ENCODE measurements at regions not wholly inside any gene's neighbourhood (a gene's known extent, or its start where the extent isn't known, plus 50 kb on each side); places are given as distances from the start of the nearest gene placed in this dataset.

GRCh38 chr5:88144219-88145001 lies 124.2 kb downstream of the TMEM161B start:
- Histone ChIP-seq H3K27me3 (peaks cover 0 to 11% of the 10 kb centered on the region in 2 donors), H3K4me3 (no peak overlapping the region), H3K4me1 (peaks cover 42% of the 10 kb centered on the region), H3K9me3 (no peaks in the 10 kb centered on the region), H3K36me3 (replicated peaks in 1 of 2; ENCODE audit: insufficient read depth in 1 of 2, low read depth in 2 of 2) (no peaks in the 10 kb centered on the region), H3K27ac (no peak overlapping the region)
- TF ChIP-seq POLR2A (IDR thresholded peaks at IDR 0.05) (no peak), CTCF (IDR thresholded peaks at IDR 0.05) (no peak)
- WGBS, 2 donors = 7 to 12% methylated on average over 23 to 28 of the region's 28 CpGs
- intact Hi-C loops (cut with DNase I) = loop anchor here (10.0 kb wide), 1 partner anchor 540 kb away; no protein-coding TSS in a partner anchor
- DNase-seq = no peak
- ATAC-seq = no peak

- intact Hi-C loops (cut with DNase I) = loop anchor here (10.0 kb wide), 1 partner anchor 541 kb away; no protein-coding TSS in a partner anchor
- 12 to 21% methylated on average over 10 of the region's 10 CpGs for WGBS, 2 donors
- Histone ChIP-seq H3K27ac (no peak overlapping the region), H3K9me3 (no peaks in the 10 kb centered on the region), H3K36me3 (replicated peaks in 1 of 2; ENCODE audit: insufficient read depth in 1 of 2, low read depth in 2 of 2) (no peaks in the 10 kb centered on the region), H3K4me1 (peaks cover 42% of the 10 kb centered on the region), H3K4me3 (no peak overlapping the region), H3K27me3 (peaks cover 0 to 11% of the 10 kb centered on the region in 2 donors)
- DNase-seq (no peak), ATAC-seq (no peak)
- TF ChIP-seq CTCF (IDR thresholded peaks at IDR 0.05) = no peak
- TF ChIP-seq POLR2A (IDR thresholded peaks at IDR 0.05) = no peak
These were observed 124.9 kb downstream of the TMEM161B start for GRCh38 chr5:88143693-88144218.

- peaks cover 0 to 15% of the 10 kb centered on the region in 2 donors for H3K27me3 ChIP-seq
- H3K4me1 ChIP-seq = peaks cover 42% of the 10 kb centered on the region
- intact Hi-C loops (cut with DNase I) = loop anchor here (10.0 kb wide), 1 partner anchor 542 kb away; no protein-coding TSS in a partner anchor
- no peaks in the 10 kb centered on the region for H3K36me3 ChIP-seq (replicated peaks in 1 of 2; ENCODE audit: insufficient read depth in 1 of 2, low read depth in 2 of 2)
- H3K4me3 ChIP-seq = no peak overlapping the region
- TF ChIP-seq POLR2A (IDR thresholded peaks at IDR 0.05) (no peak), CTCF (IDR thresholded peaks at IDR 0.05) (no peak)
- no peak overlapping the region for H3K27ac ChIP-seq
- no peak for ATAC-seq
- WGBS, 2 donors = 7 to 10% methylated on average over 20 of the region's 20 CpGs
- peak in 1 of 4 donors; percentile 10 for DNase-seq
- H3K9me3 ChIP-seq = no peaks in the 10 kb centered on the region
These were observed 125.6 kb downstream of the TMEM161B start for GRCh38 chr5:88142886-88143692.

GRCh38 chr5:88142636-88142885 lies 126.1 kb downstream of the TMEM161B start:
- H3K4me1 ChIP-seq = peaks cover 42% of the 10 kb centered on the region
- H3K27me3 ChIP-seq = peaks cover 0 to 15% of the 10 kb centered on the region in 2 donors
- TF ChIP-seq CTCF (IDR thresholded peaks at IDR 0.05) = no peak
- no peak for TF ChIP-seq POLR2A (IDR thresholded peaks at IDR 0.05)
- no peaks in the 10 kb centered on the region for H3K9me3 ChIP-seq
- intact Hi-C loops (cut with DNase I) = loop anchor here (10.0 kb wide), 1 partner anchor 542 kb away; no protein-coding TSS in a partner anchor
- ATAC-seq (no peak), DNase-seq (no peak)
- 9 to 10% methylated on average over 2 of the region's 2 CpGs for WGBS, 2 donors
- H3K4me3 ChIP-seq = no peak overlapping the region
- H3K36me3 ChIP-seq (replicated peaks in 1 of 2; ENCODE audit: insufficient read depth in 1 of 2, low read depth in 2 of 2) = no peaks in the 10 kb centered on the region
- H3K27ac ChIP-seq = no peak overlapping the region

All from body of pancreas (tissue), 4 donors.